ENCODE measurements at regions not wholly inside any gene's neighbourhood (a gene's known extent, or its start where the extent isn't known, plus 50 kb on each side); places are given as distances from the start of the nearest gene placed in this dataset.
"Not testable (repeated sequence)": the region's sequence is repeated elsewhere in the genome, so short reads cannot be mapped to it uniquely, and the experiment has no call there.

- TF ChIP-seq CTCF, POLR2A (IDR thresholded peaks at IDR 0.05): not testable (repeated sequence)
Observed at GRCh38 chr5:1619531-1619930, 95.8 kb upstream of the LPCAT1 start.
